GM03348 (cell line): ENCODE measurements at regions not wholly inside any gene's neighbourhood (a gene's known extent, or its start where the extent isn't known, plus 50 kb on each side); places are given as distances from the start of the nearest gene placed in this dataset.
"Not testable (repeated sequence)": the region's sequence is repeated elsewhere in the genome, so short reads cannot be mapped to it uniquely, and the experiment has no call there.

ENCODE experiments used
- DNase-seq: peaks from one replicate; pipeline ENCODE4 v3.0.0; 2012; ENCODE audit warnings: low spot score

DNA sequence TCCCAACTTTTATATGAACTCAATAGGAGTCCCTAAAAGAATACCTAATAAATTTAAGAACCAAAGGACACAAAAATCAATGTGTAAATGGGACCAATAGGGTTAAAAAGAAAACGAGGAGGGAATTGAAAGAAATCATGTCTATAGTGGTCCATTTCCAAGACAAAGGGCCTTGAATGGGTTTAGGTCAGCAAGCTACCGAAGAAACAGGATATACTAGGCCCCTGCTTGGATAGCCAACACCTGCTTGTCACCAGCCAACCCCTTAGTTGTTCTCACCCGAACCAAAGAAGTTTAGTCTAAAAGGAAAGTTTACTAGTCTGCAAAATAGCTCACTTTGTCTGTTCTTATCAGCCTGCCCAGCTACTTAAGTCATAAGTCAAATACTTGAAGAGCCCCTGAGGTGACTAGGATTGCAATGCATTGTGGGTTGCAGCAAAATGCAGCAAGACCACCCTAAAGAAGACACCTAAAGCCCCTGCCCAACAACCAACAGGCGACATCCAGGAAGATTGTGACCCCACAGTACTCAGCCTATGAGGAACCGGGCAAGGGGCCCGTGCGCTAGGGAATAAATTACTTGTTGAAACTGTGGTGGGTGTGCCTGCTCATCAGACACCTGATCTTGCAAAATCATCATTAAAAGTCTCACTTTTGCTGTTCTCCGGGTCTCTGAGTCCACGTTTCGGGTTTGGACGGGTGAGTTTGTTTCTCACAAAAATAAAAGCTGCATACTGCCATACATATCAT is 183.9 kb upstream of the PPP1R26 start:
- no peak for DNase-seq

DNA sequence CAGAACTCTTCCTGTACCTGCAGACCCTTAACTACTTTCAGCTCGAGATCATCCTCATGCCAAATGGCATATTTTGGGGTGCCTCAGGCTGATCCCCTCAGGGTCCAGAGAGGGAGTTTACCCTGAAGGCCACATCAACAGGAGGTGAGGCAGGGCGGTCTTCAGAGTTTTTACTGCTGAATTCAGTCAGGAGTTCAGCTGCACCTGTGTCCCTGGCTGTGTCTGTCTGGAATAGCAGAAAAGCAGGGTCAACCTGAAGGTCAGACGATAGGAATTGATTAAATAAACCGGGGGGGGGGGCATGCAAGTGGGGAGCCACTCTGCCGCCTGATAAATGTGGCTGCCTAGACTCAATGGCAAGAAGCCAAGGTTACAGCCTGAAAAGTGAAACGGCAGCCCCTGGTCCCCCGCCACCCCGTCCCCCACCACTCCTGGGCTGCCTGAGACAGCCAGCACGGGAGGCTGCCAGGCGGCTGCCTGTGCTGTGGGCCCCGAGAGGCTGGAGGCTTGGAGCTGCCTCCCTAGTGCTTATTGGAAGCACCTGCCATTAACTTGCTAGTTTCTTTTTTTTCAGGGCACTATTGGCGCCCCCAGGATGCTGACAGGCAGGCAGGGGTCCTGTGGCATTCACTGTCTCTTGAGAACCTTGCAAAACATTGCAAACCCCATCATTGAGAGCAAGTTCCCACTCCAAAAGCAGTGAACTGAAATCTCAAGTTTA is 182.7 kb upstream of the PPP1R26 start:
- no peak for DNase-seq

DNA sequence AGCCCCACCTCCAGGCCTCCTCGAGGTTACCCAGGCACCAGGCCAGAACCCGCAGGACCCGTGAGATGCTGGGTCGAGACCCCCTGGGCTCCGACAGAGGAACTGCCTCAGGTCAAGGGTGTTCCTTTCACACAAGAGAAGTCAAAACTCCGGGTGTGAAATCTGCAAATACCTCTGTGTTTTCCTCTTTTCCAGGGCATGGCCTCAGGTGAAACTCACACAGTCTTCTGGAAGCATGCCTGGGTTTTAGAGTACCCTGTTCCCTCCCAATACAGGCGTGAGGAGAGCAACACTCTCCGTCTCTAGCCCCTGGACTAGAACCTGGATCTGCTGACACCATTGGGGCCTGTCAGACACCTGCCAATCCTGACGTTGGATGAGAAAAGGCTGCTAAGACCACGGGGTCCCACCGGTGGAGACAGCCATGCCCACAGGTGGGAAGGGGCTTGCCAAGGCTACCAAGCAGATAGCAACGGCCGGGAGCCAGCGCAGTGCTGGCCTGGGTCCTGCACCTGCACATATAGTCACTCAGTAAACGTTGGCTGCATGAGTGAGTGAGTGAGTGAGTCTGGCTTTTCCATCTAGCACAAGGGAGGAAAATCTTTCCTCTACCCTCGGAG is 182.0 kb upstream of the PPP1R26 start:
- DNase-seq: no peak

DNA sequence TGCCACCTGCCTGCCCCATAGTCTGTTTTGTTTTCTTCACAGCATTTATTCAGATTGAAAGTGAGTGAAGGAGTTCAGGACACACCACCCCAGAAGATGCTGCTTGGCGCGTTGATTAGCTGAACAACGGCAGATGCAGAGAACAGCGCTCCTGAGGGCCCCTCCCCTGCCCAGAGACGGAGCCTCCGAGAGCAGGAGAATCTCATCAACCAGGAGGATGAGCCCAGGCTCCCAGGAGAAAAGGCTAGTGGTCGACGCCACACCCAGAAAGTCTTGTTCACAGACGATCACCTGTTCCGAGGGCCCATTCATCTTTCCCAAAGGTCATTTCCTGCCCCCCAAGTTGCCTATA is 180.4 kb upstream of the PPP1R26 start:
- no peak for DNase-seq

DNA sequence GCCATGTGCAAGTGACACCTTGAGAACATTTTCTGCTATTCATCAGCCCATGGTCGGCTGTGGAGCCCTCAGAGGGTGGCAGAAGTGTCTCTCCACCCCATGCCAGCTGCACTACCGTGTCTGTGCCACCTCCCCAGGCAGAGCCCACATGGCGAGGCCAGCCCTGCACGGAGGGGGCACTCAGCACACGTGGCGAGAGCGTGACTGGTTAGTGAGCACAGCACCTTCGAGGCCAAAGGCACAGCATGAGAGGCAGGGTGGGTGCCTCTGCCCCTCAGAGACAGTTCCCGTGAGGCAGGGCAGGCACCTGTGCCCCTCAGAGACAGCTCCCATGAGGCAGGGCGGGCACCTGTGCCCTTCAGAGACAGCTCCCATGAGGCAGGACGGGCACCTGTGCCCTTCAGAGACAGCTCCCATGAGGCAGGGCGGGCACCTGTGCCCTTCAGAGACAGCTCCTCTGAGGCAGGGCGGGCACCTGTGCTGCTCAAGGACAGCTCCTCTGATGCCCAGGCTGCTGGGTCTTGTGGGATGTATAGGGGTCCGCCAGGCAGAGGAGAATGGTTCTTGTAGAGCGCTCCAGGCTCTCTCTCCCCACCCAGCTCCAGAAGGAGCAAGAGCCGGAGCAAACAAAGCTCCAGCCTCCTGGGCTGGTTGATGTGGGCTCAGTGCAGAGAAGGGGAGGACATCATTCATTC is 179.8 kb upstream of the PPP1R26 start:
- no peak for DNase-seq

DNA sequence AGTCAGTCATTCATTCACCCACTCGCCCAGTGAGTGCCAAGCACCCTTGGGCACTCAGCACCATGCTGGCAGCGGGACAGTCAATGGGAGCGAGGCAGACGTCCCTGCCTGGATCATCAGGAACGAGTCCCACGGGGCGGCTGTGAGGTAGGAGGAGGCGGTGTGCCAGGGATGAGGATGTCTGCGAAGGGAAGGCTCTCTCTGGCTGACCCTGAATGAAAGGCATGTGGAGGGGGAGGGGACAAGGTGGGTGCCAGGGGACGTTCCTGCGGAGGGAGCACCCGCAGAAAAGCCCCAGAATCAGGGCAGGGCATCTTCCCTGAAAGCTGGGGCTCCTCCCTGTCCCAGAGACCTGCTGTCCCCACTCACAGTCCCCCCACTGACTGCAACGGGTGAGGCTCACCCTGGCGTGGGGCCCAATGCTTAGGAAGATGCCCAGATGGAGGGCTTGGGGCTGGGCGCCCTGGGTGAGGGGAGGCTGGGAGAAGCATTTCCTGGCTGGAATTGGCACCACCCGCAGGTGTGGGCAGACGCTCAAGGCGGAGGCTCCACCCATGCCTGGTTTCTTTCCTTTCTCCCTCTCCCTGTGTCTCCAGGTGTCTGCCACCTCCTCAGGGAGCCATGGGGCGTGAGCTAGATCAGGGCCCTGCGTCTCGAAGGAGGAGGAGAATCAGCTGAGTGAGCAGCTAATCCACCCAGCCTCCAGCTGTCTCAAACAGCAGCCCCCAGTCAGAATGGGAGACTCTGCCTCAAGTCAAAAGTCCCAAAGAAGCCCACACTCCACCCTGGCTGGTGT is 179.0 kb upstream of the PPP1R26 start:
- DNase-seq: peak; percentile 6

DNA sequence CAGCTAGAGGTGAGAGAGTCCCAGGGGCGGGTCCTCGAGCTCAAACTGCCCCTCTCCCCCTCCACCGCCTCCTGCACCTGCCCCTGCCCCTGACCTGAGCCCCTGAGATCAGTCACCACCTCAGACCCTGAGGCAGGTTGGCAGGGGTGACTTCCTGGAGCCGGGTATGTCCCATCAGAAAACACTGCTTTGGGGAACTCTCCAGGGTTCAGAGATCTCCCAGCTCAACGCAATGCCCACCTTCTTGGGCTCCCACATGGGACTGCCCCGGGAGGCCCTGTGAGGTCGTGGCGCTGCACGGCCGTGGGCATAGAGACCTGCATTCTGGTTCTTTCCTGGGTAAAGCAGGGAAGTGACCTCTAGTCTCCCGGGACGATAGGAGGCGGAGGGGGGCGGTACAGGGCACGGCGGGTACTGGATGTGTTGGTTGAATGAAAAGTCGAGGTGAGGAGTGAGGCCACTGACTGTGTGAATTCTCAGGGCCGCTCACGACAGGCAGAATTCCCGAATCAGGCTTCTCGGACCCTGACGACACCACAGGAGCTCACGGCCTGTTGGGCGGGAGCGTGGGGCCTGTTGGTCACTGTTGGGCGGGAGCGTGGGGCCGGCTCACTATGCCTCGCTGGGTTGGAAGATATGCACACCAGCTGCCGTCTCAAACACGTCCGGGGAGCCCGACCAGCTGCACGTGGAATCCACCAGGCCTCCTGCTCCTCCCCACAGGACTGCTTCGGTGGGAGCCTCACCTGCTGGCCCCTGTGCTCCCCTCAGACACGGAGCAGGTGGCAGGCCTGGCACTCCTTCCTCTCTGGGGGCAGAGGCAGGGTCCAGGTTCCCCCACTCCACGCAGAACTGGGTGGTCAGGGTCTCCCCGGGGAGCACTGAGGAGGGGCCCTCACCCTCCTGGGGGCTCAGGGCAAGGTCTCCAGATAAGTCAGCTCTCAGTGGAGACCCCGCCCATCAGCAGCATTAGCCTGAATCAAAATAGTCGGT is 178.0 kb upstream of the PPP1R26 start:
- DNase-seq: peak; percentile 9

DNA sequence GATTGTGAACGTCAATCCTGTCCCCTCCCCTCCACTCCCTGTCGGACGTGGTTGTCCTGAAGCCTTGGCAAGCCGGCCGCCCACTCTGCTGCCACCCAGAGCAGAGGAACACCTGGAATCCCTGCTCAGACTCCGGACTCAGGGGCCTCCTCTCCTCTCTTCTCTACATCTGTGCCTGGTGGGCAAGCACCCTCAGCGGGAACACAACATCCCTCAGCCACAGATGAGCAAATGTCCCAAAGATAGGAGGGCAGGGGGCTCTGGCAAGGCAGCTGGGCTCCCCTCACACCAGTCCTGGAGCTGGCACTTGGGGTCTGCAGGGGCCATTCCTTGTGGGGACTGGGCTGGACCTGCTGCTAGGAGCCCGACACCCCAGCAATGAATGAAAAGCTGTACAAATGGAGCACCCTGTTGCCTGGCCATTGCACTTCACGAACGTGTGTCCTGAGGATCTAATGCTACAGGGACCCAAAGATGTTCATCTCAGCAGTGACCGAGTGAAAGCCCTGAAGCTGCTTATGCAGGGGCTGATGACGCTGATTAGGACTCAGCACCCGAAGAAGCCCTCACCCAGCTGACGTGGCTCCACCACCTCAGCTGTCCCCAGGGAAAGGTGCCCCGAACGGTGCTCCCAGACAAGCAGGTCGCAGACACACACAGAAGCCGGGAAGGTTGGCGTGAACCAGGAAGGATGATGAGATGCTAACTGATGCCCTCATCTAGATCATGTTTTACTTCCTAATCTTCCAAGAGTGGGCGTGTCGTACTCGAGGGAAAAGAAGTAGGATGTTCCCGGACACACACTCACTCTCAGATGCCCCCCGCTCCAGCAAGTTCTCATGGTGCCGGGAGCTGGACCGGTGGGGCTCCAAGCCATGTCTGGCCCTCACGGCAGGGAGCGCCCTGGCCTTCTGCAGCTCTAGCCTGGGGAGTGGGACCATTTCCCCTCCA is 177.0 kb upstream of the PPP1R26 start:
- no peak for DNase-seq

DNA sequence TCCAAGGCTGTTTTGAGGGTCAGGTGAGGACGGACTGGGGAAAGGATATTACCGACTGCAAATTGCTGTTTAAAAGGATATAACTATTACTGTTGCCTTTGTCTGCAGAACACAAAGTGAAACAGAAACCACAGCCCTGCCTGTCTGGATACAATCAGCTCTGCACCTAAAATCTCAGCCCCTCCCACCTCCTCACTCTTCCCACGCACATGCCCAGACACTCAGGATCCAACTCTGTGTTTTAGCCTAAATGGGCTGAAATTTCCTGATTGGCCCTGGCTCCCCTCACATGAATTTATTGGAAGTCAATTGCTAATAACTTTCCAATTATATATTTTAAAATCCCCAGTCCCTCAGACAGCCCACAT is 176.3 kb upstream of the PPP1R26 start:
- no peak for DNase-seq

DNA sequence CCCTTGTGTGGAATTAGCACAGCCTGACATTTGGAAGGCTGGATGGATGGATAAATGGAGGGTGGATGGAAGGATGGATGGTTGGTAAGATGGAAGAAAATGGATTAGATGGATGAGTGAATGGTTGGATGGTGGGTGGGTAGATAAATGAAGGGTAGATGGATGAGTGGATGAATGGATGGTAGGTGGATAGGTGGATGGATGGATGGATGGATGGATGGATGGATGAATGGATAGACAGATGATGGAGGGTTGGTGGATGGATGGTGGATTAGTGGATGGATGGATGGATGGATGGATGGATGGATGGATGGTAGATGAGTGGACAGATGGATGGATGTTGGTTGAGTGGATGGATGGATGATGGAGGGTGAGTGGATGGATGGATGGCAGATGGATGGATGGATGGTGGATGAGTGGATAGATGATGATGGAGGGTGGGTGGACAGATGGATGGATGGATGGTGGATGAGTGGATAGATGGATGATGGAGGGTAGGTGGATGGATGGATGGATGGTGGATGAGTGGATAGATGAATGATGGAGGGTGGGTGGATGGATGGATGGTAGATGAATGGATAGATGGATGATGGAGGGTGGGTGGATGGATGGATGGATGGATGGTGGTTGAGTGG is 175.6 kb upstream of the PPP1R26 start:
- no peak for DNase-seq

DNA sequence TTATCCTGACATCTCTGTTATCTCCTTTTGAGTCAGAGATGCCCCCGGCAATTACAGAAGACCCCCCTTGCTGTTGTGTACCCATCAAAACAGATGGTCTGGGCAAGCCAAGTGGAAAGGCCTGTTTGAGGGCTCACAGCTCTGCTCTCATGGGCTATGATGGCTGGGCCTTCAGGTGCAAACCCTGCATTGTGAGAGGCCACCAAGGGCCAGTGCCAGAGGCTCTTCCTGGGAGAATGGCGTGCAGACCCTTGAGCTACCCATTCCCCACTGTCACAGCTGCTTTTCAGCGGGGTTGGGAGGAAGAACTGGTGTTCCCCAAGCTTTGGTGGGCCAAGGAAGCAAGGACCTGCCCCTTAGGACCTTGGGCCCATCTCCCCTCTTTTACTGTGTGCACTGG is 174.7 kb upstream of the PPP1R26 start:
- DNase-seq: no peak

DNA sequence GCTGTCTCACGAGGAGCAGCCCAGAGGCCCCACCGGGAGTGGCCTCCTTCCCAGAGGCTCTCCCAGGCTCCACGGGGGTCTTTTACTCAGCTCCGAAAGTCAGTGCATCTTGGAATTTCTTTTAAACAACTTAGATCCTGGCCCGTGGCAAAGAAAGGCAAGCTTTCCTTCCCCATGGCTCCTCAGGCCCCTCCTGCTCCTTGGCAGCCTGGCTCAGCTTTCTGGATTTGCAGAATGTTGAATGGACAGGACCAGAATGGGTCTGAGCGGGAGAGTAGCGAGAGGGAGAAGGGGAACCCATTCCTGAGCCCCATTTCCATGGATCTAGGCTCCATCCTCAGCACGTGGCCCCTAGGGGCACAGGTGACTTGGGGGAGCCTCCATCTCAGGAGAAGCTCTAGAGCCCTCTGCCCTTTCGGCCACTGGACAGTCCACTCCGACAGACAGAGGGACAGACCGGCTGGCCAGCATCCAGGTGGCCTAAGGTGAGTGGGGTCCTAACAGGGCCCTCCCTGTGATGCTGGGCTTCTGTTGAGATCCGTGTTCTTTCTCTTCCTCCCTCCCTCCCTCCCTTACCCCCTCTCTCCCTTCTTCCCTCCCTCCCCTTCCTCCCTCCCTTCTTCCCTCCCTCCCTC is 173.9 kb upstream of the PPP1R26 start:
- no peak for DNase-seq

DNA sequence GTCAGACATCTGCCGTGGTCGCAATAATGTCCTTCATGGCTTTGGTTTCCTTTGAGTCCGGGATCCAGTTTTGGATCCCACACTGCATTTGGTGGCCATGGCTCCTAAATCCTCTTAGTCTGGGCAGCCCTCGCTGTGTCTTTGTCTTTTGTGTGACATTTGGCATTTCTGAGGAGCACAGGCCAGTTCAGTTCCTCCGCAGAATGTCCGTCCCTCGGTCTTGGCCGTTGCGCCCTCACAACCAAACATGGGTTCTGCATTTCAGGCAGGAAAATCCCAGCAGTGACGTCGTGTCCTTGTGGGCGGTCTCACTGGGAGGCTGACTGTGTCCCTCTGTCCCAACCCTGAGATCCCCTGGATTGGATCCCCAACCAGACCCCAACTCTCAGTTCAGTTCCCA is 172.9 kb upstream of the PPP1R26 start:
- DNase-seq: no peak

DNA sequence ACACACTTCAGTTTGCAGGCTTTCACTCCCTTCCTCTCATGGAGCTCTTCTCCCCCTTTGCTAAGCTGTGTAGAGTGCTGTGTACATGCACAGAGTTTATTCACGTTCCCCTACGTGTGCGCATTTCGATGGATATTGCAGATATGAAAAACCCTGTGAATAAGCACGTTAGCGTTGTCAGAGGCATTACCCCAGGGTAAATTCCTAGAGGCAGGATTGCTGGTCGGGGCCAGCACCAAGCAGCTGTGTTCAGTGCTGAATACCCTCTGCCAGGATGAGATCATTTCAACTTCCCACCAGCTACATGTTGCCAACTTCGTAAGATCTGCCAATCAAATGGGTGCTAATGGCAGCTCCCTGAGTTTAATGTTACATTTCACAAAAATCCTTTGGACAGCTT is 172.3 kb upstream of the PPP1R26 start:
- DNase-seq: no peak

DNA sequence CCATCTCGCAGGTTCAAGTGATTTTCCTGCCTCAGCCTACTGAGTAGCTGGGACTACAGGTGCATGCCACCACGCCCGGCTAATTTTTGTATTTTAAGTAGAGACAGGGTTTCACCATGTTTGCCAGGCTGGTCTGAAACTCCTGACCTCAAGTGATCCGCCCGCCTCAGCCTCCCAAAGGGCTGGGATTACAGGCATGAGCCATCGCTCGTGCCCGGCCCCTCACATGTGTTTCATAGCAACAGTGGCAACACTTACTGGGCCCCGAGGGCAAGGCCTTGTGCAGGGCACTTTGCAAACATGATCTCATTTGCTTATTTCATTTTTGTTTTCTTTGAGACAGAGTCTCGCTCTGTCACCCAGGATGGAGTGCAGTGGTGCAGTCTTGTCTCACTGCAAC is 171.7 kb upstream of the PPP1R26 start:
- DNase-seq: not testable (repeated sequence)

DNA sequence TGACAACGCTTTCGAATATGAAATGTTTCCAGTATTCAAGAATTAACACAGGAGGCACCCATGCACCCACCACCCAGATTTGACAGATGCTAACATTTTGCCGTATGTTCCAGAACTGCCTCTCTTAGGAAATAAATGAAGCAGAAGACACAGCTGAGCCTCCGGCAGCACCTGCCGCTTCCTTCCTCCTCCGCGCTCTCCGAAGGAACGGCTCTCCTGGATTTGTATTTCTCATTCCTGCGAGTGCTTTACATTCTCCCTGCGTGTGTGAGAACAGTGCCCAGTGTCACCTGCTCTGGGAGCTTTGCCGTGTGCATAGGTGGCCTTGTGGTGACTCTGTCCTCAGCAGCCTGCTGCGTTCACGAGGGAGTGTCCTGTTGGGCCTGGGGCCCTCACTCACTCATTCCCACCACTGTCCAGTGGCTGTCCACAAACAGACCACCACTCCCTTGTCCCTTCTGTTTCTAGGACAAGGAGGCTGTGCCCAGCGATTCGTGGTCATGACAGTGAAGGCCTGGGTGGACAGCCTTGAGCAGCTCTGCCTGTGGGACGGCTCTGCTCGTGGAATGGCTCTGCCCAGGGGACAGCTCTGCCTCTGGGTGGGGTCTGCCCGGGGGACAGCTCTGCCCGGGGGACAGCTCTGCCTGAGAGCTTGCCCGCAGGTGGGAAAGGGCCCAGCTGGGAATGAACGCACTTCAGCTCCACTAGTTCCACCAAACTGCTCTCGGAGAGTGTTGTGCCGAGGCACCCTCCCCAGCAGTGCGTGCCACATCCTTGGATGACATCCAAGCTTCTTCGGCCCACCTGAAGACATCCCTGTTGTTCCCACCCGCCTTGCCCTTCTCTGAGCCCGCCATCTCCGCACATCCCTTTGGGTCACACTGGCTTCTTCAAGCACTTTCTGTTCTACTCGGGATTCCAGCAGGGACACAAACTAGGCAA is 170.5 kb upstream of the PPP1R26 start:
- DNase-seq: no peak

DNA sequence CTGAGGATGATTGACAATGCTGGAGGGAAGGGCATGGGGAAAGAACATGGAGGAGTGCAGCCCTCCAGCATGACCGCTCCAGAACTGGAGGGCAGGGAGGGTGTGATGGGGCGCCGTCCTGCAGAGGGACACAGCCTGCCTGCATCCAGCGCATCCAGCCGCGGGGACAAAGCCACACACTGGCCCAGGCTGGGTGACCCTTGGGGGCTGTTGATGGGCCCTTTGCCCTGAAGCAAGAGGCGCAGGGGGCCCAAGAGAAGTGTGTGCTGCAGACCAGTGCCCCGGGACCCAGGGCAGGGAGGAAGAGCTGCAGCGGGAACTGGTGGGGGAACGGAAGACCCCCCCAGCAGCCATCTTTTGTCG is 169.8 kb upstream of the PPP1R26 start:
- no peak for DNase-seq

DNA sequence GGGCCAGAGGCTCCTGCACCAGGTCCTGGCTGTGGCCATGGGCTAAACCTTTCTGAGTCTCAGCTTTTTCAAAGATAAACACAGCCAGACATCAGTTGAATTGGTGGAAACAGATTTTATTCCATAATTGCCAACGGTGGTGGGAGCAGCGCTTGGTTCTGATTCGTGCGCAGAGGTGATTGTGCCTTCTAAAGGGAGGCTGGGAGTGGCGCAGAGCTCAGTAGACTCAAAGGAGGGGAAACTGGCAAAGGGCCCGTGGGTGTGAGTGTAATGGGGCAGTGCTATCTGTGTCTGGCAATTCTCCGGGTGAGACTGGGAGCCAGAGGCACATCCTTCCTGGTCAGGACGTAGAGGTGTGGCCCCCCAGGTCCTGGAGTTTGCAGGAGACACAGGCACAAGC is 169.4 kb upstream of the PPP1R26 start:
- no peak for DNase-seq
